MM.1S (cell line): ENCODE measurements at regions not wholly inside any gene's neighbourhood (a gene's known extent, or its start where the extent isn't known, plus 50 kb on each side); places are given as distances from the start of the nearest gene placed in this dataset.
"Not testable (repeated sequence)": the region's sequence is repeated elsewhere in the genome, so short reads cannot be mapped to it uniquely, and the experiment has no call there.

Source experiments
- DNase-seq: peaks from one replicate; pipeline ENCODE4 v3.0.0-alpha.2; 2015
- H2AFZ ChIP-seq: fragments of 300-600 bp; sonication (generic); 2 replicates; pipeline ENCODE4 v1.6.0; 2016; ENCODE audit warnings: antibody characterized with exemption, low read length
- H3F3A ChIP-seq: fragments of 300-600 bp; sonication (generic); 2 replicates; pipeline ENCODE4 v1.6.1; 2016; ENCODE audit warnings: mild to moderate bottlenecking, antibody characterized with exemption, low read length, moderate library complexity, mixed read lengths; ENCODE audit not compliant: insufficient read depth
- H3K27ac ChIP-seq: fragments of 300-600 bp; sonication (generic); 2 replicates; pipeline ENCODE4 v1.5.1; 2016; ENCODE audit warnings: mild to moderate bottlenecking, low read length
- H3K27me3 ChIP-seq: fragments of 300-600 bp; sonication (generic); replicated peaks from 2 replicates; pipeline ENCODE4 v1.6.0; 2016; ENCODE audit warnings: low read length; ENCODE audit not compliant: insufficient read depth
- H3K36me3 ChIP-seq: fragments of 300-600 bp; sonication (generic); replicated peaks from 2 replicates; pipeline ENCODE4 v1.6.1; 2016; ENCODE audit warnings: mild to moderate bottlenecking, low read length, mixed read lengths; ENCODE audit not compliant: insufficient read depth
- H3K4me1 ChIP-seq: fragments of 300-600 bp; sonication (generic); 2 replicates; pipeline ENCODE4 v1.6.1; 2016; ENCODE audit warnings: low read length, mixed read lengths
- H3K4me2 ChIP-seq: fragments of 300-600 bp; sonication (generic); 2 replicates; pipeline ENCODE4 v1.6.0; 2016; ENCODE audit warnings: low read depth, low read length
- H3K4me3 ChIP-seq: fragments of 300-600 bp; sonication (generic); 2 replicates; pipeline ENCODE4 v1.5.1; 2016; ENCODE audit warnings: low read length, mixed read lengths
- H3K79me2 ChIP-seq: fragments of 300-600 bp; sonication (generic); 2 replicates; pipeline ENCODE4 v1.6.1; 2016; ENCODE audit warnings: mixed run types, low read length, mixed read lengths
- H3K9ac ChIP-seq: fragments of 300-600 bp; sonication (generic); 2 replicates; pipeline ENCODE4 v1.6.1; 2016; ENCODE audit warnings: low read length, mixed read lengths
- H3K9me2 ChIP-seq: fragments of 300-600 bp; sonication (generic); replicated peaks from 2 replicates; pipeline ENCODE4 v1.6.1; 2016; ENCODE audit warnings: mild to moderate bottlenecking, low read length, mixed read lengths; ENCODE audit not compliant: insufficient read depth
- H3K9me3 ChIP-seq: fragments of 300-600 bp; sonication (generic); replicated peaks from 2 replicates; pipeline ENCODE4 v1.6.1; 2016; ENCODE audit warnings: mild to moderate bottlenecking, low read length, mixed read lengths; ENCODE audit not compliant: insufficient read depth
- H4K20me1 ChIP-seq: fragments of 300-600 bp; sonication (generic); 2 replicates; pipeline ENCODE4 v1.6.1; 2016; ENCODE audit warnings: mild to moderate bottlenecking, low read length, moderate library complexity, mixed read lengths; ENCODE audit not compliant: insufficient read depth
- CTCF ChIP-seq: fragments of 300-600 bp; sonication (generic); IDR thresholded peaks from 2 replicates; pipeline ENCODE4 v1.5.1; 2016; ENCODE audit warnings: antibody characterized with exemption, low read length, mixed read lengths
- EZH2 ChIP-seq: fragments of 300-600 bp; sonication (generic); optimal IDR thresholded peaks from 2 replicates; pipeline ENCODE3; 2017; ENCODE audit warnings: low read depth, mild to moderate bottlenecking, antibody characterized with exemption, low read length, mixed read lengths
- EZH2phosphoT487 ChIP-seq: fragments of 300-600 bp; sonication (generic); IDR thresholded peaks from 2 replicates; pipeline ENCODE4 v1.6.1; 2018; ENCODE audit warnings: antibody characterized with exemption, low read length

- Histone ChIP-seq H3K9me3 (no peaks in the 10 kb centered on the region), H3K27ac (no peak overlapping the region), H2AFZ (no peak overlapping the region), H4K20me1 (no peaks in the 10 kb centered on the region), H3K4me3 (no peak overlapping the region), H3K4me2 (no peak overlapping the region), H3F3A (no peaks in the 10 kb centered on the region), H3K9me2 (no peaks in the 10 kb centered on the region), H3K36me3 (no peaks in the 10 kb centered on the region), H3K4me1 (no peaks in the 10 kb centered on the region), H3K79me2 (no peaks in the 10 kb centered on the region), H3K9ac (no peak overlapping the region), H3K27me3 (no peaks in the 10 kb centered on the region)
- no peak for DNase-seq
- TF ChIP-seq EZH2phosphoT487, result no peak
Observed at GRCh38 chr14:25308244-25308643, 258.3 kb upstream of the STXBP6 start.

GRCh38 chr14:25303934-25304333 is 254.0 kb upstream of the STXBP6 start:
- no peaks in the 10 kb centered on the region for H3K36me3 ChIP-seq
- no peak overlapping the region for H3K27ac ChIP-seq
- H3K9me3 ChIP-seq, result no peaks in the 10 kb centered on the region
- H3K9ac ChIP-seq, result no peak overlapping the region
- H3K79me2 ChIP-seq, result no peaks in the 10 kb centered on the region
- no peak overlapping the region for H2AFZ ChIP-seq
- DNase-seq, result no peak
- H4K20me1 ChIP-seq, result no peaks in the 10 kb centered on the region
- no peak overlapping the region for H3K4me3 ChIP-seq
- H3K4me2 ChIP-seq, result no peak overlapping the region
- H3K27me3 ChIP-seq, result no peaks in the 10 kb centered on the region
- no peaks in the 10 kb centered on the region for H3F3A ChIP-seq
- no peaks in the 10 kb centered on the region for H3K9me2 ChIP-seq
- H3K4me1 ChIP-seq, result no peaks in the 10 kb centered on the region
- no peak for TF ChIP-seq EZH2
- TF ChIP-seq EZH2phosphoT487, result no peak
- no peak for TF ChIP-seq CTCF

DNA sequence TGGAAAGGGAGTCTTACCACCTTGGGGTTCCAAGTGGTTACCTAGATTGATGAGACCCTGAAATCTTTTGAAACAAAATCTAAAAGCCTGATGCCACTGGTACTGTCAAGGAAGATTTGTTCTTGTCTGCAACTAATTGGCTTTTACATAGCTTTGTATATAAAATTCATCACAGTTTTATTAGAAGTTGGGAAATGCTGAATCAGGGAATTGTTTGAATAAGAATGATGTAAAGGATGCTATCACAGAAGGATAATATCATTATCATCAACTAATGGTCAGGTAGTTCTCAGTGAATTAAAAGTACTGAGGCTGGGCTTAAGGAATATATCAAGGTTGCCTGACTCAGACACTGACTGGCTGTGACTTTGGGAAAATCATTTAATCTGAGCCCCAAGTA is 248.3 kb upstream of the STXBP6 start:
- Histone ChIP-seq H3K27ac (no peak overlapping the region), H2AFZ (no peak overlapping the region), H3K9me2 (no peaks in the 10 kb centered on the region), H3K4me3 (no peak overlapping the region), H3F3A (no peaks in the 10 kb centered on the region), H3K79me2 (no peaks in the 10 kb centered on the region), H3K36me3 (no peaks in the 10 kb centered on the region), H3K4me1 (no peaks in the 10 kb centered on the region), H3K9me3 (no peaks in the 10 kb centered on the region), H3K9ac (no peak overlapping the region), H3K4me2 (no peak overlapping the region), H4K20me1 (no peaks in the 10 kb centered on the region), H3K27me3 (no peaks in the 10 kb centered on the region)
- DNase-seq, result no peak
- TF ChIP-seq EZH2phosphoT487, result no peak
- TF ChIP-seq EZH2, result no peak
- no peak for TF ChIP-seq CTCF

DNA sequence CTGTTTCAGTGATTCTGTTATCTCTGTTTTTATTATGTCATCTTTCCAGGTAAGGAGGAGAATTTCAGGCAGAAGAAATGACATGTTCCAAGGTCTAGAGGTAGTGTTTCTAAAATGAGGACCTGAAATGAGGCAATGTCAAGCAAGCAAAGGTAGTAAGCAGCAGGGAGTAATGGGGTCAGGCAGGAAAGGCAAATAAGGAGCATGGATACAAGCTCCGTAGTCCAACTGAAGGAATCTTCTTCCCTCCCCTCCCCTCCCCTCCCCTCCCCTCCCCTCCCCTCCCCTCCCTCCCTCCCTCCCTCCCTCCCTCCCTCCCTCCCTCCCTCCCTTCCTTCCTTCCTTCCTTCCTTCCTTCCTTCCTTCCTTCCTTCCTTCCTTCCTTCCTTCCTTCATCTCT is 240.2 kb upstream of the STXBP6 start:
- H3K9me3 ChIP-seq, result not testable (repeated sequence)

More for the DNA sequence above, 240.2 kb upstream of the STXBP6 start:
- H3F3A ChIP-seq, H3K36me3 ChIP-seq, H4K20me1 ChIP-seq, H3K79me2 ChIP-seq, H3K27me3 ChIP-seq, H3K9ac ChIP-seq, H3K4me1 ChIP-seq, H2AFZ ChIP-seq, DNase-seq, H3K27ac ChIP-seq, H3K4me2 ChIP-seq, H3K9me2 ChIP-seq, H3K4me3 ChIP-seq: not testable (repeated sequence)
